ENCODE measurements at regions not wholly inside any gene's neighbourhood (a gene's known extent, or its start where the extent isn't known, plus 50 kb on each side); places are given as distances from the start of the nearest gene placed in this dataset.
"Not testable (repeated sequence)": the region's sequence is repeated elsewhere in the genome, so short reads cannot be mapped to it uniquely, and the experiment has no call there.

DNA sequence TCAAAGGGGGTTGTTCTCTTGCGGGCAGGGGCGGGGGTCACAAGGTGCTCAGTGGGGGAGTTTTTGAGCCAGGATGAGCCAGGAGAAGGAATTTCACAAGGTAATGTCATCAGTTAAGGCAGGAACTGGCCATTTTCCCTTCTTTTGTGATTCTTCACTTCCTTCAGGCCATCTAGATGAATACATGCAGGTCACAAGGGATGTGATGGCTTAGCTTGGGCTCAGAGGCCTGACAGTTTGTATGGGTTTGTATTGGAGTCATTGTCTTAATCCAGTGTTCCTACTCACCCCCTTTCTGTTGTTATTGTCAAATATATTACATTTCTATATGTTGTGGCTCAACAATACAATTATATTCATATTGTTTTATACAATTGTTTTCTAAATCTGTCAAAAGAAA, 238.0 kb downstream of the SUCLG1 start:
- H3K9me3 ChIP-seq (ENCODE audit: control insufficient read depth in 2 of 2, low read length in 2 of 2); H3K36me3 ChIP-seq (ENCODE audit: control insufficient read depth in 2 of 2, insufficient read depth in 2 of 2, low read length in 2 of 2); H3K27me3 ChIP-seq (ENCODE audit: control insufficient read depth in 1 of 2, insufficient read depth in 2 of 2, low read length in 2 of 2); H3K27ac ChIP-seq (ENCODE audit: low read length); H3K4me3 ChIP-seq (ENCODE audit: low read length in 2 of 2); H3K9ac ChIP-seq (ENCODE audit: low read length in 2 of 2); H3K4me1 ChIP-seq (ENCODE audit: control insufficient read depth, insufficient read depth, low read length): not testable (repeated sequence)

DNA sequence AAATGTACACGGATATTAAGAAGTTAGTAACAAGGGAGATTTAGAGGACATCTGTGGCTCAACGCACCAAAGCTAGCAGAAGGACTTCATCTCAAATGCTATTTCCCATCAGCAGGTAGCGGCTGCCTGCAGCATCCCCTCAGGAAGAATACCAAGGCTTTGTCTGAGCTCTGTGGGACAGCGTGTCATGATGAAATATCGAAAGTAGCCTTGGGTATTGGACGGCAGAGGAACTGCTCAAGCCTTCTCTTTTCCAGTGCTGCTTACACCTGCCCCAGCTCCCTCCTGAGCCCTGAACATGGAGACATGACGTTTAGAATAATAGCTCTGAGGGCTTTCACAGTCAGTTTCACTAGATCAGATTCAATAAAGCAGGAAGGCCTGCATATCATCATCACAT, 241.6 kb downstream of the SUCLG1 start:
- Histone ChIP-seq H3K4me3 (ENCODE audit: low read length in 2 of 2) (no peak overlapping the region), H3K27ac (ENCODE audit: low read length) (no peak overlapping the region), H3K9ac (ENCODE audit: low read length in 2 of 2) (no peak overlapping the region), H3K27me3 (ENCODE audit: control insufficient read depth in 1 of 2, insufficient read depth in 2 of 2, low read length in 2 of 2) (no peaks in the 10 kb centered on the region), H3K4me1 (ENCODE audit: control insufficient read depth, insufficient read depth, low read length) (no peaks in the 10 kb centered on the region), H3K36me3 (ENCODE audit: control insufficient read depth in 2 of 2, insufficient read depth in 2 of 2, low read length in 2 of 2) (no peaks in the 10 kb centered on the region), H3K9me3 (ENCODE audit: control insufficient read depth in 2 of 2, low read length in 2 of 2) (no peaks in the 10 kb centered on the region)

DNA sequence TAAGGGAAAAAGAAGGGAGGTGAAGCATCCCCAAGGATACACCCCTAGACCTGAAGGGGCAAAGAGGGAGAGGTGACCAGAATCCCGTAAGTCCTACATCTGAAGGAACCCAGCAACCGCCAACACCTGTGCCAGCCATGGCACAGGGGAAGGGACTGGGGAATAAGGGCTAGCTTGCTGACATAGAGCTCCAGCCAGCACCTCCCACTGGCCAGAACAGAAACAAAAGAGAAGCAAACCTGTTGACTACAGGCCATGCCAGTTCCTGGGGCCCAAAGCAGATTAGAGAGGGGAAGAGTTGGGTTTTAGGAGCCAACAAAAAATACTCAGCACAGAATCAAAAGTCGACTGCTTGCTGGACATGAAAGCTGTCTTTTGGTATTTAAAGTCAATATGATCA, 244.6 kb downstream of the SUCLG1 start:
- Histone ChIP-seq H3K27ac (ENCODE audit: low read length) (no peak overlapping the region), H3K9ac (ENCODE audit: low read length in 2 of 2) (no peak overlapping the region), H3K4me3 (ENCODE audit: low read length in 2 of 2) (no peak overlapping the region), H3K4me1 (ENCODE audit: control insufficient read depth, insufficient read depth, low read length) (no peaks in the 10 kb centered on the region), H3K36me3 (ENCODE audit: control insufficient read depth in 2 of 2, insufficient read depth in 2 of 2, low read length in 2 of 2) (no peaks in the 10 kb centered on the region), H3K9me3 (ENCODE audit: control insufficient read depth in 2 of 2, low read length in 2 of 2) (no peaks in the 10 kb centered on the region), H3K27me3 (ENCODE audit: control insufficient read depth in 1 of 2, insufficient read depth in 2 of 2, low read length in 2 of 2) (no peaks in the 10 kb centered on the region)

DNA sequence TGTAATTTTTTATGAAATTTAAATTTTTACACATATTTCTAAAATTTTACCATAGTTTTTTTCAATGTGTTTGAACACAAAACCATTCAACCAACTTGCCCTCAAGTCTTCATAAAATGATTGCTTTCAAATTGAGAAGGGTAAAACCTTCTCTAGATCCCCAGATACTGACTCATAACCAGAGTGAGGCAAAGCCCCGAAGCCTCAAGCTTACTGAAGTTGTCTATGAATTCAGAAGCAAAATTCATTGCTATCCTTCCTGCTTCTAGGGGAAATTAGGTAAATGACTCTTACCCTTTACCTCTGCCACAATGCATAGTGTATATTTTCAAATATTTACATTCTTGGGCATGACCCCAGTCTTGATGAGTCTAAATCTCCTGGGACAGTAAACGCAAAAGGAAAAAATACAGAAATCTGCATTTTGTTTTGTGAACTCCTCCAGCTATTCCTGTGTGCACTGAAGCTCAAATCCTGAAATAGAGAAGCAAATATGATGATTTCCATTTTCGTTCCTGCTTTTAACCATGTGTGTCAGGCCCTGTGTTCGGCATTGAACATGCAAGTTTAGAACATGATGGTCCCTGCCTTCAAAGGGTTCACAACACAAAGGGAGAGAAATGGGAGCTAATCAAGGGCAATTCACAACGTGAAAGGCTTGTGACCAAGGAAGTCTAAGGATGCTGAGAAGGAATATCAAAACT, 246.3 kb downstream of the SUCLG1 start:
- Histone ChIP-seq H3K4me1 (ENCODE audit: control insufficient read depth, insufficient read depth, low read length) (no peaks in the 10 kb centered on the region), H3K27ac (ENCODE audit: low read length) (no peak overlapping the region), H3K4me3 (ENCODE audit: low read length in 2 of 2) (no peak overlapping the region), H3K36me3 (ENCODE audit: control insufficient read depth in 2 of 2, insufficient read depth in 2 of 2, low read length in 2 of 2) (no peaks in the 10 kb centered on the region), H3K9ac (ENCODE audit: low read length in 2 of 2) (no peak overlapping the region), H3K27me3 (ENCODE audit: control insufficient read depth in 1 of 2, insufficient read depth in 2 of 2, low read length in 2 of 2) (no peaks in the 10 kb centered on the region), H3K9me3 (ENCODE audit: control insufficient read depth in 2 of 2, low read length in 2 of 2) (no peaks in the 10 kb centered on the region)

DNA sequence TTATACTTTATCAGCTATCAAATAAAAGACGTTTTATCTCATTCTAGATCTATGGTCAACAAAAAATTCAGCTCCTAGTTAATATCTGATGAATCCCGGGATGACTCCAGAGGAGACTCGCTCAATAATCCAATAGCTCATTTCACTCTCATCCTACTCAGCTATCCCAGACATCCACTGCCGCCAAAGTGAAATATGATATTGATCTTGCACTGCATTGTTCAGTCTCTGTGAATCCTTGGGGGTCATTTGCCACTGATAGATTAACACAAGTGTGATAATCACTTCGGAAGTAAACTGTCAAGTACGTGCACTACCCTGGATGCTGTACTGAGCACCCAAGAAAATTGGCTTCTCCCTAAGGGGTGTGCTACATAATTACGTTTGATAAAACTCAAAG, 249.1 kb downstream of the SUCLG1 start:
- Histone ChIP-seq H3K27me3 (ENCODE audit: control insufficient read depth in 1 of 2, insufficient read depth in 2 of 2, low read length in 2 of 2) (no peaks in the 10 kb centered on the region), H3K4me1 (ENCODE audit: control insufficient read depth, insufficient read depth, low read length) (no peaks in the 10 kb centered on the region), H3K36me3 (ENCODE audit: control insufficient read depth in 2 of 2, insufficient read depth in 2 of 2, low read length in 2 of 2) (no peaks in the 10 kb centered on the region), H3K27ac (ENCODE audit: low read length) (no peak overlapping the region), H3K9me3 (ENCODE audit: control insufficient read depth in 2 of 2, low read length in 2 of 2) (no peaks in the 10 kb centered on the region), H3K4me3 (ENCODE audit: low read length in 2 of 2) (no peak overlapping the region), H3K9ac (ENCODE audit: low read length in 2 of 2) (no peak overlapping the region)

DNA sequence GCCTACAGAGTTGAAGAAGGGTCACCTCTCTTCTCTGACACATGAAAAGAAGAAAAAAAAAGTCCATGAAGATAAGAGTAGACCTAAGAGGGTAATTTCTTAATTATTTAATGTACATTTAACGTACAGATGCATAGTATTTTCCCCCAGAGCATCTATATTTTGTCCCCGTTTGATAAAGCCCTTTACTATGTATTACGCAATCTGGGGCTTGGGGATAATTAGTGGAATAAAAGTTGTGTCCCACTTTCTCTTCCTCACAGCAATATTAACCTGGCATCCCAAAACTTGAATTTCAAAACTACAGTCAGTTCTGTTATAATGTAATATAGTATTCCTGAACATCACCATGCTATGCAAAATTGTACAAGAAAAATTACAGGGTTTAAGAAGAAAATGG, 254.1 kb downstream of the SUCLG1 start:
- Histone ChIP-seq H3K36me3 (ENCODE audit: control insufficient read depth in 2 of 2, insufficient read depth in 2 of 2, low read length in 2 of 2) (no peaks in the 10 kb centered on the region), H3K9ac (ENCODE audit: low read length in 2 of 2) (no peak overlapping the region), H3K9me3 (ENCODE audit: control insufficient read depth in 2 of 2, low read length in 2 of 2) (no peaks in the 10 kb centered on the region), H3K4me3 (ENCODE audit: low read length in 2 of 2) (no peak overlapping the region), H3K27ac (ENCODE audit: low read length) (no peak overlapping the region), H3K27me3 (ENCODE audit: control insufficient read depth in 1 of 2, insufficient read depth in 2 of 2, low read length in 2 of 2) (no peaks in the 10 kb centered on the region), H3K4me1 (ENCODE audit: control insufficient read depth, insufficient read depth, low read length) (no peaks in the 10 kb centered on the region)

DNA sequence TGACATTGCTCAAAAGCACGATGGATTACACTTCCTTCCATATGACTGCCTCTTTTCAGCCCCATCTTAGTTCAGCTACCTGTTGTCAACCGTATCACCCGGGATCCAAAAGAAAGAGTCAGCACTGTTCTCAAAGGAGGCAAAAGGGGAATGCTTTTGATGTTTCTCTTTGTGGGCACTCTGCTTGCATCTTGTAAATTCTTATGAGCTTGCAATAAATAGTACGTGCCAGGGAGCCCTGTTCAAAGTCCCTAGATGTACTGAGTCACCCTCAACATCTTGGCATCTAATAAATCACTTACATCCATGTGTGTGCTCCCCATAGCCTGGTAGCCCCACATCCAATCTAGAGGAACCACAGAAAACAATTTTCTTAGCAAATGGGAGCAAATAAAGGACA, 256.9 kb downstream of the SUCLG1 start:
- Histone ChIP-seq H3K4me3 (ENCODE audit: low read length in 2 of 2) (no peak overlapping the region), H3K4me1 (ENCODE audit: control insufficient read depth, insufficient read depth, low read length) (no peaks in the 10 kb centered on the region), H3K9ac (ENCODE audit: low read length in 2 of 2) (no peak overlapping the region), H3K27me3 (ENCODE audit: control insufficient read depth in 1 of 2, insufficient read depth in 2 of 2, low read length in 2 of 2) (no peaks in the 10 kb centered on the region), H3K27ac (ENCODE audit: low read length) (no peak overlapping the region), H3K36me3 (ENCODE audit: control insufficient read depth in 2 of 2, insufficient read depth in 2 of 2, low read length in 2 of 2) (no peaks in the 10 kb centered on the region), H3K9me3 (ENCODE audit: control insufficient read depth in 2 of 2, low read length in 2 of 2) (no peaks in the 10 kb centered on the region)

DNA sequence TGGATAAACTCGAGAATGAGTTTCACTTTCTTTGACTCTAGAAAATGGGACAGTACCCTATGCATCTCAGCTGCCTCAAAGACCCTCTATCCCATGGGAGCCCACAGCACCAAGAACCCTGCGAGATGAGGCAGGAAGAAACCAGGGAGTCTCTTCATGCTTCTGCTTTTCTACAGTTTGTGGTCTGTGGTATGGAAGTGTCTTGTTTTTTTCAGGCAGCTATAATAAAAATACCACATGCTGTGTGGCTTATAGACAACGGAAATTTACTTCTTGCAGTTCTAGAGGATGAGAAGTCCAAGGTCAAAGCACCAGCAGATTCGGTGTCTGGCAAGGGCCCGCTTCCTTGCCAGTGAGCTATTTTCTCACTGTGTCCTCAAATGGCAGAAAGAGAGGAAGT, 257.9 kb downstream of the SUCLG1 start:
- no peaks in the 10 kb centered on the region for H3K36me3 ChIP-seq (ENCODE audit: control insufficient read depth in 2 of 2, insufficient read depth in 2 of 2, low read length in 2 of 2)
- no peaks in the 10 kb centered on the region for H3K9me3 ChIP-seq (ENCODE audit: control insufficient read depth in 2 of 2, low read length in 2 of 2)
- no peaks in the 10 kb centered on the region for H3K4me1 ChIP-seq (ENCODE audit: control insufficient read depth, insufficient read depth, low read length)
- H3K27ac ChIP-seq (ENCODE audit: low read length): no peak overlapping the region
- no peak overlapping the region for H3K9ac ChIP-seq (ENCODE audit: low read length in 2 of 2)
- no peaks in the 10 kb centered on the region for H3K27me3 ChIP-seq (ENCODE audit: control insufficient read depth in 1 of 2, insufficient read depth in 2 of 2, low read length in 2 of 2)
- H3K4me3 ChIP-seq (ENCODE audit: low read length in 2 of 2): no peak overlapping the region

DNA sequence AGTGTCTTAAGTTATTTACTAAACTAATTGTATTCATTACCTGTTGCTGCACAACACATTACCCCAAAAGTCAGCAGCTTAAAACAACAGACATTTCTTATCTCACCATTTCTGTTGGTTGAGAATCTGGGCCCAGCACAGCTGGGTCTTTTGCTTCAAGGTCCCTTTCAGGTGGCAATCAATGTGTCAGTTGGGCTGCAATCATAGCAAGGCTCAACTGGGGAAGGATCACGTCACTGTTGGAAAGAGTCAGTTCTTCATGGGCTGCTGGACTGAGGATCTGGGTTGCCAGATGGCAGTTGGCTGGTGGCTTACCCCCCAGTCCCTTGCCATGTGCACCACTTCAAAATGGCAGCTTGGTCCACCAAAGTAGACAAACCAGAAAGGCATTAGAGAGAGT, 261.2 kb downstream of the SUCLG1 start:
- Histone ChIP-seq H3K9me3 (ENCODE audit: control insufficient read depth in 2 of 2, low read length in 2 of 2) (no peaks in the 10 kb centered on the region), H3K27me3 (ENCODE audit: control insufficient read depth in 1 of 2, insufficient read depth in 2 of 2, low read length in 2 of 2) (no peaks in the 10 kb centered on the region), H3K4me1 (ENCODE audit: control insufficient read depth, insufficient read depth, low read length) (no peaks in the 10 kb centered on the region), H3K9ac (ENCODE audit: low read length in 2 of 2) (no peak overlapping the region), H3K4me3 (ENCODE audit: low read length in 2 of 2) (no peak overlapping the region), H3K36me3 (ENCODE audit: control insufficient read depth in 2 of 2, insufficient read depth in 2 of 2, low read length in 2 of 2) (no peaks in the 10 kb centered on the region), H3K27ac (ENCODE audit: low read length) (no peak overlapping the region)

DNA sequence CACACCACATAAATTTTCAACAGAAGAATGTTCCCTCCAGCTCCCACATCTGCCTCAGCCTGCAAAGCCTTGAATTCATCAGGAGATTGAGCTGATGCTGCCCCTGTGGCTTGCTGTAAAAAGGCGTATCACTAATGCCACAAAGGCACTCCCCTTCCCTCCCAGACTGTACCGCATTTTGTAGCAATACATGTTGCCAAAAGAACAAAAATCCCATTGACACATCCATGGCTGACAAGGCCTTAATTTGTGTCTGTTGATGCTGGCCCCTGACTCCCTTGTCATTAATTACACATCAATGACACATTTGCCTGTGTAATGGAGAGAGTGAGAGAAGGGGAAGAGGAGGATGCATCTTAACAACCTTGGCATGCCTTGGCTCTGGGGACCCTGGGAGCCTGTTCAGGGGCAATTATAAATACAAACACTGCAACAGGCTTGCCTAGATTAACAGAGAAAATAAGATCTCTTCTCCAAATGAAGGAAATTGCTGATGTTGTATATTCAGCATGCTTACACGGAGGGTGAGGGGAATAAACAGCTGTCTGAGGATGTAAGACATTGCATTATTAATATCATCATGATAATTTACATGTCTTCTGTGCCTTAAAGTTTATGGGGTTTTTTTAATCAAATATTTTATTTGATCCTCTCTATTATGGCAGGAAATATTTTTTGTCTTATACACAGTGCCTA, 264.0 kb downstream of the SUCLG1 start:
- H3K36me3 ChIP-seq (ENCODE audit: control insufficient read depth in 2 of 2, insufficient read depth in 2 of 2, low read length in 2 of 2): no peaks in the 10 kb centered on the region
- no peak overlapping the region for H3K9ac ChIP-seq (ENCODE audit: low read length in 2 of 2)
- H3K27me3 ChIP-seq (ENCODE audit: control insufficient read depth in 1 of 2, insufficient read depth in 2 of 2, low read length in 2 of 2): no peaks in the 10 kb centered on the region
- H3K4me1 ChIP-seq (ENCODE audit: control insufficient read depth, insufficient read depth, low read length): no peaks in the 10 kb centered on the region
- H3K9me3 ChIP-seq (ENCODE audit: control insufficient read depth in 2 of 2, low read length in 2 of 2): no peaks in the 10 kb centered on the region
- no peak overlapping the region for H3K4me3 ChIP-seq (ENCODE audit: low read length in 2 of 2)
- no peak overlapping the region for H3K27ac ChIP-seq (ENCODE audit: low read length)

DNA sequence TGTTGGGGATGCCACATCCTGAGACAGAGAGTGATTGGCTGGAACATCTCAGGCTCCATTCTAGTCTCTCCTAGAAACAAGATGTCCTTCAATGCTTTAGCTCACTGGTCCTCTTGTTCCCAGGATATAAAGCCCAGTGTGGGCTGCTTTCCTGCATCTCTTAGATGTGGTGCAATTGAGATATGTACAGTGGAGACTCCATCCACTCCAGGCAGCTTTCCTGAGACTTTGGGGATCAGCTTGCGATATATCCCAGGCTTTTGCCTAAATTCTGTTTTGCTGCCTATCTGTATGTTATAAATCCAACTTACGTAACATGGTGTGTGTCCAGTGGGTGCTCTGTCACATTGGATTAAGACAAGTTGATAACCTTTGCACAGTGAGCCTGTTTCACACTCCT, 264.9 kb downstream of the SUCLG1 start:
- Histone ChIP-seq H3K27ac (ENCODE audit: low read length) (no peak overlapping the region), H3K4me3 (ENCODE audit: low read length in 2 of 2) (no peak overlapping the region)

More for the DNA sequence above, 264.9 kb downstream of the SUCLG1 start:
- no peaks in the 10 kb centered on the region for H3K9me3 ChIP-seq (ENCODE audit: control insufficient read depth in 2 of 2, low read length in 2 of 2)
- H3K9ac ChIP-seq (ENCODE audit: low read length in 2 of 2): no peak overlapping the region
- H3K4me1 ChIP-seq (ENCODE audit: control insufficient read depth, insufficient read depth, low read length): no peaks in the 10 kb centered on the region
- no peaks in the 10 kb centered on the region for H3K27me3 ChIP-seq (ENCODE audit: control insufficient read depth in 1 of 2, insufficient read depth in 2 of 2, low read length in 2 of 2)
- H3K36me3 ChIP-seq (ENCODE audit: control insufficient read depth in 2 of 2, insufficient read depth in 2 of 2, low read length in 2 of 2): no peaks in the 10 kb centered on the region

Data from stomach smooth muscle (tissue), 2 donors.